ENCODE measurements at regions not wholly inside any gene's neighbourhood (a gene's known extent, or its start where the extent isn't known, plus 50 kb on each side); places are given as distances from the start of the nearest gene placed in this dataset.

DNA sequence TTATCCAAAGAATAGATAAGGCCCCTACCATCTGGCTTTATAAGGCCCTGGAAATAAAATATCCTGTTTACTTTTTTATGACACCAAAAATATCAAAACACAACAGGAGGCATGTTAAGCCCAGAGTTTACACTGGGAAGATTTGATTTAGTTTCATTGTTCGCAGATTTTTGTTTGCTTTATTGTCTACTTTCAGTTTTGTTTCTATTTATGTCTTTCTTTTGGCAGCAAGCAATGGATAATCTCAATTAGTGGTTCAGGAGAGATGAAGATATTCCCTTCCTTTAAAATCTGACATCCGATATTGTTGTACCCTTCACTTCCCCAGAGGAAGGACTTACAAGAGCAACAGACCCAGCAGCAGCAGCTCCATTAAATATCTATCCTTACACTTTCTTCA is 249.4 kb upstream of the ARPP21 start:
- TF ChIP-seq EZH2 (IDR thresholded peaks at IDR 0.05; ENCODE audit: borderline replicate concordance, insufficient read depth, low read length, poor library complexity, severe bottlenecking) (no peak), MXI1 (conservative IDR thresholded peaks at IDR 0.05; ENCODE audit: poor library complexity, severe bottlenecking) (no peak), RAD21 (conservative IDR thresholded peaks at IDR 0.05) (no peak), SMC3 (conservative IDR thresholded peaks at IDR 0.05; ENCODE audit: poor library complexity) (no peak), REST (IDR thresholded peaks at IDR 0.05; ENCODE audit: borderline replicate concordance) (no peak), POLR2AphosphoS5 (IDR thresholded peaks at IDR 0.05) (no peak), EP300 (conservative IDR thresholded peaks at IDR 0.05; ENCODE audit: poor library complexity, severe bottlenecking) (no peak), TAF1 (IDR thresholded peaks at IDR 0.05; ENCODE audit: low read depth) (no peak)
- TF ChIP-seq, protein P1, sequence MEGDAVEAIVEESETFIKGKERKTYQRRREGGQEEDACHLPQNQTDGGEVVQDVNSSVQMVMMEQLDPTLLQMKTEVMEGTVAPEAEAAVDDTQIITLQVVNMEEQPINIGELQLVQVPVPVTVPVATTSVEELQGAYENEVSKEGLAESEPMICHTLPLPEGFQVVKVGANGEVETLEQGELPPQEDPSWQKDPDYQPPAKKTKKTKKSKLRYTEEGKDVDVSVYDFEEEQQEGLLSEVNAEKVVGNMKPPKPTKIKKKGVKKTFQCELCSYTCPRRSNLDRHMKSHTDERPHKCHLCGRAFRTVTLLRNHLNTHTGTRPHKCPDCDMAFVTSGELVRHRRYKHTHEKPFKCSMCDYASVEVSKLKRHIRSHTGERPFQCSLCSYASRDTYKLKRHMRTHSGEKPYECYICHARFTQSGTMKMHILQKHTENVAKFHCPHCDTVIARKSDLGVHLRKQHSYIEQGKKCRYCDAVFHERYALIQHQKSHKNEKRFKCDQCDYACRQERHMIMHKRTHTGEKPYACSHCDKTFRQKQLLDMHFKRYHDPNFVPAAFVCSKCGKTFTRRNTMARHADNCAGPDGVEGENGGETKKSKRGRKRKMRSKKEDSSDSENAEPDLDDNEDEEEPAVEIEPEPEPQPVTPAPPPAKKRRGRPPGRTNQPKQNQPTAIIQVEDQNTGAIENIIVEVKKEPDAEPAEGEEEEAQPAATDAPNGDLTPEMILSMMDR (IDR thresholded peaks at IDR 0.05; ENCODE audit: poor library complexity, severe bottlenecking), result no peak

All from neural cell (in vitro differentiated cells).